Thoracic aorta (tissue), 2 donors: ENCODE measurements at regions not wholly inside any gene's neighbourhood (a gene's known extent, or its start where the extent isn't known, plus 50 kb on each side); places are given as distances from the start of the nearest gene placed in this dataset.

ENCODE experiments used
- ATAC-seq: fragments of 150-250 bp; one replicate; pipeline ENCODE4 v1.8.0; 2017; ENCODE audit warnings: low read depth; ENCODE audit not compliant: insufficient number of reproducible peaks, low FRiP score
- DNase-seq: peaks from one replicate; pipeline ENCODE4 v3.0.0-alpha.2; 2020; ENCODE audit warnings: low spot score
- H3K27ac ChIP-seq, 2 donors: fragments of 200-600 bp; sonication (generic); 1 replicate in 1 of 2; 2 replicates in 1 of 2; pipeline ENCODE4 v1.5.1; 2016; ENCODE audit warnings: mild to moderate bottlenecking in 2 of 2, moderate library complexity in 2 of 2
- H3K27me3 ChIP-seq: fragments of 200-600 bp; sonication (generic); replicated peaks from 2 replicates; pipeline ENCODE4 v1.6.0; 2016; ENCODE audit warnings: mild to moderate bottlenecking; ENCODE audit not compliant: insufficient read depth
- H3K36me3 ChIP-seq: fragments of 200-600 bp; sonication (generic); one replicate; pipeline ENCODE4 v1.5.1; 2016
- H3K4me1 ChIP-seq, 2 donors: fragments of 200-600 bp; sonication (generic); 1 replicate in 1 of 2; 2 replicates in 1 of 2; pipeline versions ENCODE4 v1.5.1 to v1.6.0; 2016; ENCODE audit warnings: low read depth in 2 of 2, mild to moderate bottlenecking in 1 of 2; ENCODE audit not compliant: control insufficient read depth in 1 of 2
- H3K4me3 ChIP-seq: fragments of 200-600 bp; sonication (generic); 2 replicates; pipeline ENCODE4 v1.5.1; 2016; ENCODE audit warnings: mild to moderate bottlenecking
- H3K9me3 ChIP-seq: fragments of 200-600 bp; sonication (generic); 2 replicates; pipeline ENCODE4 v1.5.1; 2016
- TF ChIP-seq, protein P1 (sequence below): fragments of 200-600 bp; sonication (generic); IDR thresholded peaks from one replicate; pipeline ENCODE4 v1.5.1; 2019; ENCODE audit warnings: antibody characterized with exemption

GRCh38 chr2:180722551-180723239, 257.7 kb upstream of the UBE2E3 start:
- H3K27ac ChIP-seq = no peak overlapping the region
- TF ChIP-seq, protein P1, sequence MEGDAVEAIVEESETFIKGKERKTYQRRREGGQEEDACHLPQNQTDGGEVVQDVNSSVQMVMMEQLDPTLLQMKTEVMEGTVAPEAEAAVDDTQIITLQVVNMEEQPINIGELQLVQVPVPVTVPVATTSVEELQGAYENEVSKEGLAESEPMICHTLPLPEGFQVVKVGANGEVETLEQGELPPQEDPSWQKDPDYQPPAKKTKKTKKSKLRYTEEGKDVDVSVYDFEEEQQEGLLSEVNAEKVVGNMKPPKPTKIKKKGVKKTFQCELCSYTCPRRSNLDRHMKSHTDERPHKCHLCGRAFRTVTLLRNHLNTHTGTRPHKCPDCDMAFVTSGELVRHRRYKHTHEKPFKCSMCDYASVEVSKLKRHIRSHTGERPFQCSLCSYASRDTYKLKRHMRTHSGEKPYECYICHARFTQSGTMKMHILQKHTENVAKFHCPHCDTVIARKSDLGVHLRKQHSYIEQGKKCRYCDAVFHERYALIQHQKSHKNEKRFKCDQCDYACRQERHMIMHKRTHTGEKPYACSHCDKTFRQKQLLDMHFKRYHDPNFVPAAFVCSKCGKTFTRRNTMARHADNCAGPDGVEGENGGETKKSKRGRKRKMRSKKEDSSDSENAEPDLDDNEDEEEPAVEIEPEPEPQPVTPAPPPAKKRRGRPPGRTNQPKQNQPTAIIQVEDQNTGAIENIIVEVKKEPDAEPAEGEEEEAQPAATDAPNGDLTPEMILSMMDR = no peak
- H3K4me1 ChIP-seq = peaks cover 0 to 4% of the 10 kb centered on the region in 2 donors
- no peaks in the 10 kb centered on the region for H3K9me3 ChIP-seq
- no peaks in the 10 kb centered on the region for H3K27me3 ChIP-seq
- H3K4me3 ChIP-seq = no peak overlapping the region
- DNase-seq (no peak), ATAC-seq (no peak)
- H3K36me3 ChIP-seq = no peaks in the 10 kb centered on the region

DNA sequence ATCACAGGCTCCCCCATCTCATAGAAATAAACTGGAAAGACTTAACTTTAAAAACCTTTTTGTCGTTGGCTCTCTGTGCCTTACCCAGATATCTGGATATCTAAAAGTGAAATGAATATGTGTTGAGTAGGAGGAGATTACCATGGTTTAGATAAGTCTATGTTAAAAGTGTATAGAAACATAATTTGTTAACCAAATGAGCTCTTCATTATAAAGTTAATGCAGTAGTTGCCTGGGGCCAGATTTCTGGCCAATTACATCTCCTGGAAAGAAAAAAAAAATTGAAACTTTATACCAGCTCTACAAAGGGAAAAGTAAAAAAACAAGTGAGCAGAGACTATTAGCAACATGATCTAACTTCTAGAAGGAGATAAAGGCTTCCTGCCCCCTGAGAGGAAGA, 259.6 kb upstream of the UBE2E3 start:
- DNase-seq (no peak), ATAC-seq (no peak)
- H3K27me3 ChIP-seq = no peaks in the 10 kb centered on the region
- H3K4me3 ChIP-seq = no peak overlapping the region
- no peaks in the 10 kb centered on the region for H3K36me3 ChIP-seq
- TF ChIP-seq, protein P1 = no peak
- no peaks in the 10 kb centered on the region for H3K9me3 ChIP-seq
- H3K27ac ChIP-seq = no peak overlapping the region
- peaks cover 0 to 4% of the 10 kb centered on the region in 2 donors for H3K4me1 ChIP-seq

GRCh38 chr2:180717588-180717987, 262.8 kb upstream of the UBE2E3 start:
- peaks cover 0 to 3% of the 10 kb centered on the region in 2 donors for H3K4me1 ChIP-seq
- H3K9me3 ChIP-seq = no peaks in the 10 kb centered on the region
- H3K27ac ChIP-seq = no peak overlapping the region
- DNase-seq = no peak
- ATAC-seq = no peak
- TF ChIP-seq, protein P1 = no peak
- no peaks in the 10 kb centered on the region for H3K27me3 ChIP-seq
- no peaks in the 10 kb centered on the region for H3K36me3 ChIP-seq
- no peak overlapping the region for H3K4me3 ChIP-seq

DNA sequence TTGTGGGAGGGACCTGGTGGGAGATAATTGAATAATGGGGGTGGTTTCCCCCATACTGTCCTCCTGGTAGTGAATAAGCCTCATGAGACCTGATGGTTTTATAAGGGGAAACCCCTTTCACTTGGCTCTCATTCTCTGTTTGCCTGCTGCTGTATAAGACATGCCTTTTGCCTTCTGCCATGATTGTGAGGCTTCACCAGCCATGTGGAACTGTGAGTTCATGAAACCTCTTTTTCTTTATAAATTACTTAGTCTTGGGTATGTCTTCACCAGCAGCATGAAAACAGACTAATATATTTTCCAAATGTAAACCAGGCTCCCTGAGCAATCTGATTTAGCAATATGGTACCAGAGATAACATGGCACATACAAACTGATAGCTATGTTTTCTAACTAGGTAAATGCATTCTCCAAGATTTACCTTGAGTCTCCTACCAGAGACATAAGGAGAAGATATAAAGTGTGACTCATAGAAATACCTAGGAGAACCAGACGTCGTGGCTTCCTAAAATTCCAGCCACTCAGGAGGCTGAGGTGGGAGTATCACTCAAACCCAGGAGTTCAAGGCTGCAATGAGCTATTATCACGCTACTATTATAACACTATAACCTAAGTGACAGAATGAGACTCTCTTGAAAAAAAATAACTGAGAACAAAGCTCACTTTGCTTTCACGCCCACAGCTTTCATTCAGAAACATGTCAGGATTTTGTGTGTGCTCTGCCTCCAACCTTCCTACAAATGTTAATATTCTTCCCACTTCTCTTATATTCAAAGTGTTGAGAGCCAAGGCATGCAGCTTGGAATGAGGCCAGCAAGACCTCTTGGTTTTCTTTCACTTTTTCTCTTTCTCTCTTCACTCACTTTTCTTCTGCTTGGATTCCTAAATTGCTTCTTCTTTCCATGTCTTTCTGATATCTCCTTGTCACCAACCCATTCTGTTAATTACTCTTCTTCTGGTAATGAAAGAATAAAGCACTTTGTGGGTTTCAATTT, 263.9 kb upstream of the UBE2E3 start:
- TF ChIP-seq, protein P1 = no peak
- Histone ChIP-seq H3K4me1 (no peaks in the 10 kb centered on the region), H3K36me3 (no peaks in the 10 kb centered on the region), H3K4me3 (no peak overlapping the region), H3K9me3 (no peaks in the 10 kb centered on the region), H3K27me3 (no peaks in the 10 kb centered on the region), H3K27ac (no peak overlapping the region)
- ATAC-seq (no peak), DNase-seq (no peak)

DNA sequence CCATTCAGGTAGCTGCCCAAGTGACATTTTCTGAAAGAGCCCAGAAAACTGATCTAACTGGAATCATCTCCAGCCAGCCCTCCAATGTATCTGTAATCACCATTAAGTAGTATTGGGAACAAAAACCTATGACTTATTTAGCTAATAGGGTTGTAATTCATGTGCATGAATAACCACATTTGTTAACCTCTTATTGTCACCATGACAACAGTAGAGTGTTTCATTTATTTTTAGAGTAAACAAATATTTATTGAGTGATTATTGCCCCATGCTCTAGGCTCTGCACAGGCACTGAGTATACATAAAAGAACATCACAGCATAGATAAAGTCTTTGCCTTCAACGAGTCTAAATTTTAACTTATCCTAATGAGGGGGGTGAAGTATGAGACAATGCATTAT, 265.4 kb upstream of the UBE2E3 start:
- Histone ChIP-seq H3K27ac (no peak overlapping the region), H3K4me1 (no peaks in the 10 kb centered on the region), H3K36me3 (no peaks in the 10 kb centered on the region), H3K27me3 (no peaks in the 10 kb centered on the region), H3K9me3 (no peaks in the 10 kb centered on the region), H3K4me3 (no peak overlapping the region)
- no peak for DNase-seq
- no peak for ATAC-seq
- TF ChIP-seq, protein P1 = no peak
